Endothelial cell of hepatic sinusoid (primary cell): ENCODE measurements at regions not wholly inside any gene's neighbourhood (a gene's known extent, or its start where the extent isn't known, plus 50 kb on each side); places are given as distances from the start of the nearest gene placed in this dataset.
"Not testable (repeated sequence)": the region's sequence is repeated elsewhere in the genome, so short reads cannot be mapped to it uniquely, and the experiment has no call there.

Experiments
- in situ Hi-C: cut with HindIII; loops from 2 replicates; pipeline ENCODE4 v1.10.0; 2017; ENCODE audit warnings: low sequenced_read_pairs

DNA sequence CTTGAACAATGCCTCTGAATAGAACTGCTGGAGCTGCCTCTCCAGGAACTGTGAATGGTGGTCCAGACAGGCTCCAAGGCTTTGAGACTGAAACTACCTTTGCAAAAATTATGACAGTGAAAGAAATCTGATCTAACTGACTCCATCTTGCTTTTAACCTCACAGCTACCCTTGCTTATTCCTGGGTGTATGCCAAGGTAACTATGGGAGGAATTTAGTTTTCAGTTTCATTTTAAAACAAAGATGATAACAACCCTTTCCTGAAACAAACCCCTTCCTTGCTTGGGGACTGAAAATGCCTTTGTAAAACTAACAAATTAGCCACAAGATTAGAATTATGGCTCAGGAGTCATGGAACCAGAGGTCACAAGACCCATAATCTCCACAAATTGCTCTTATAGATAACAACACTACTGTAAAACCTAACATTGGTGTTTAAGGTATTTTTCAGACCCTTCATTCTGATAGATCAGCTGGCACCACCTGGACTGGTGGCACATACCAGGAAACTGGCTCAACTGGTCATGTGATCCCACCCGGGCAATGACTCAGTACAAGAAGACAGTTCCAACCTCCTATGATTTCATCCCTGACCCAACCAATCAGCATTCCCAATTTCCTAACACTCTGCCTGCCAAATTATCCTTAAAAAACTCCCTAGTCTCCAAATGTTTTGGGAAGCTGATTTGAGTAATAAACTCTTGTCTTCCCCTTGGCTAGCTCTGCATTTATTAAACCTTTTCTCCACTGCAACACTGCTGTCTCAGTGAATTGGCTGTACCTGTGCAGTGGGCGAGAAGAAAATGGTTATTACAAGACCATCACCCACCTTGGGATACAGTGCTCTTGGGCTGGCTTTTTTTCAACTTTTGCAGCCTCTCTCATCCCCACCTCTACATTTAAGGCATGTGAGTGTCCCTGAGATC lies 608.1 kb downstream of the TYW1 start:
- in situ Hi-C loops: loop anchor here (10.0 kb wide), 2 partner anchors 70 to 200 kb away; no protein-coding TSS in a partner anchor

DNA sequence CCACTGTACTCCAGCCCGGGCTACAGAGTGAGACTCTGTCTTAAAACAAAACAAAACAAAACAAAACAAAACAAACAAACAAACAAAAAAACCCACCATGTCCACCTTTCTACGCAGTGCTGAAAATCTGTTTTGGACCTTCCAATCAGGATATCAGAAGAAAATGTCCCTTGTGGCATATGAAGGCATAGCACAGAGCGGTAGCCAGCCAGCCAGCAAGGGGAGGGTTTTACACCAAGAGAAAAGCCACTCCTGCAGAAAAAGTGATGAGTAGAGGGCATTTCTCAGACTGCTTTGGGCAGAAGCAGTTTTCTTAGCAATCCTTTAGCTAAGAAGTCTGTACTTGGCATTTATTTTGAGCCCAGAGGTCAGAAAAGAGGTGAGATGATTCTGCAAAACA lies 612.2 kb downstream of the TYW1 start:
- in situ Hi-C loops: loop anchor here (10.0 kb wide), 2 partner anchors 66 to 204 kb away; no protein-coding TSS in a partner anchor

DNA sequence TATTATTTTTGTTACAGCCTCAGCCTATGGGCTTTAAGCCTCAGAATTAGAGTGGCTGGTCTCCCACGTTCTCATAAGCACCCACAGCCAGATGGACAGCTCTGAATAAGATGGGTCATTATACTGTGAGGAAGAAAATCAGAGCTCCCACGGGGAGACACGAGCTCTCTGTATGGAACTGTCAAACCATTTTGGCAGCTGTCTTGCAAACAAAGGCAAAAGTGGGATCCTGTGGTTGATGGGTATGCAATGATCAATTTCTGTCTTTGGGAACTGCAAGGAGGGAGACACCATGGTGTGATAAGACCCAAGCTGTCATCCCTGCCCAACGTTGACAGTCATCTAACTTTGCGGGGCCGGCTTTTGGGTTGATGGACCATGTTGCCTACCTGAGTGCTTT lies 614.3 kb downstream of the TYW1 start:
- in situ Hi-C loops: no loop called here

DNA sequence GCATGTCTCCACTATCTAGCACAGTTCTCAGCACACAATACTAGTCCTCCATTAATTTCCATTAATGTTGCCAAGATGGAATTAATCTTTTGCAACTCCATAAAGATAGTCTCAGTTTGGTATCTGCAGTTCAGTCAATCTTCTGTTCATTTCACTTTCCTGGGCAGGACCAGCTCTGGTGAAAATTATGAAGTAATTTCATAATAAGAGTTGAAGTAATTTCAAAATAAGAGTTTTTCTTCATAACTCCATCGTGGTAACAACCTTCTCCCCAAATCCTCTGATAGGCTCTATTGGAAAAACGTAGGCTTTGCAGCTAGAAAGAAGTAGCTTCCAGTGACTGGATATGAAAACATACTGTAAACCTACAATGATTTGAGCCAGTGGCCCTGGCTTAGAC lies 618.2 kb downstream of the TYW1 start:
- in situ Hi-C loops: no loop called here

DNA sequence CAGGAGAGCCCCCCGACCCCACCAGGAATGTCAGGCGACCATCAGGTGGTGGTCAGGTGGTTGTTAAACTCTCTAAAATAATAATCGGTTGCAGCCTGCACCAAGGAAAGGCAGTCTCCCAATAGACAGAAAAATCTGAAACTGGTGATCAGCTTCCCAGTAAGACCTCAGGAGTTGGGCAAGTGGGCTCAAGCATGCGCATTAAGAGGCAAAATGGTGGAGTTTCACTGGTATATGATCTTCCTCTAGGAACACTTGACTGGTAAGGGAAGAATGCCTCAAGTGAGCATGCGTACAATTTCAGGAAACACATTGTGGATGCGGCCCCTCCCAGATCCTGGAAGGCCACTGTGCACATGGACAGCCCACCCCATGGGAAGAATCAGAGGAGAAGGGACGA lies 619.9 kb downstream of the TYW1 start:
- in situ Hi-C loops: no loop called here

DNA sequence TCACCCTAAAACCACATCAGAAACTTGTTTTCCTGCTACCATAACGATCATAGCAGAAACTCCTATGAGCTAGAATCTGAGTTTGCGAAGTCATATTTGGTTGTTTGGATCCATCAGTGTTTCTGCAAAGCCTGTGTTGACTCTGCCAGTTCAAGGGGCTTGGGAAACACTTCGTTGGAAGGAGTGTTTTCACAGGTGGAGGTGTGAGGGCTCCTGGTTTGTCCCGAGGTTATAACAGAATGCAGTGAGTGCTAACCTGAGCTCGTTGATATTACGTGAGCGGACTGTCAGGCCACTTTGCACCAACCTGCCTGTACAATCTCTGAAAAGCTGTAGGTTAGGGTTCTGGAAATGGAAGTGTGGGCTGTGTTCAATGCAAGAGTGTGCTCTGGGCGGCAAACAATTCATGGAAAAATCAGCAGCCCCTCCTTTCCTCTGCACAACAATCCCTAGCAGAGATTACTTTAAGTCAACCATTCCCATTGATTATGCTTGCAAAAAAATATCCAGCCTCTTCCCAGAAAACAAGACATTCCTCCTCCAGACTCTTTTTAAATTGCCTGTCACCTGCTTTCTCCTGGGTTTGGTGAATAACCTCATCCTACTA lies 622.0 kb downstream of the TYW1 start:
- in situ Hi-C loops: no loop called here

DNA sequence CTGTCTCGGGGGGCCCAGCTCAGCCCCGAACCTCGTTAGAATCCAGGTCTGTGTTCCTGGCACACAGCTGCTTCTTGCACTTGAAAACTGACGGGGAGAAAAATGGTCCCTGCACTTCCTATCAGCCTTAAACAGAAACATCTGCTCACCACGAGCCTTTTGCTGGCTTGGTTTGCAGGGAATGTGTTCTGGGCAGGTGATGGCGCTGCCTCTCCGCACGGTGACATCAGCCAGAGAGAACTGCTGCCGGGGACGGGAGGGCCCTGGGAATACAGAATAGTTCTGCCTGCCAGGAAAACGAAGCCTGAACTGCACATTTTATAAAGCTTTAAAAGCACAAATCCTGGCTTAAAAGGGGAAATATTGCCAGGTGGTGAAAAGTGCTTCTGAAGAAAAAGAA lies 622.5 kb downstream of the TYW1 start:
- in situ Hi-C loops: no loop called here

DNA sequence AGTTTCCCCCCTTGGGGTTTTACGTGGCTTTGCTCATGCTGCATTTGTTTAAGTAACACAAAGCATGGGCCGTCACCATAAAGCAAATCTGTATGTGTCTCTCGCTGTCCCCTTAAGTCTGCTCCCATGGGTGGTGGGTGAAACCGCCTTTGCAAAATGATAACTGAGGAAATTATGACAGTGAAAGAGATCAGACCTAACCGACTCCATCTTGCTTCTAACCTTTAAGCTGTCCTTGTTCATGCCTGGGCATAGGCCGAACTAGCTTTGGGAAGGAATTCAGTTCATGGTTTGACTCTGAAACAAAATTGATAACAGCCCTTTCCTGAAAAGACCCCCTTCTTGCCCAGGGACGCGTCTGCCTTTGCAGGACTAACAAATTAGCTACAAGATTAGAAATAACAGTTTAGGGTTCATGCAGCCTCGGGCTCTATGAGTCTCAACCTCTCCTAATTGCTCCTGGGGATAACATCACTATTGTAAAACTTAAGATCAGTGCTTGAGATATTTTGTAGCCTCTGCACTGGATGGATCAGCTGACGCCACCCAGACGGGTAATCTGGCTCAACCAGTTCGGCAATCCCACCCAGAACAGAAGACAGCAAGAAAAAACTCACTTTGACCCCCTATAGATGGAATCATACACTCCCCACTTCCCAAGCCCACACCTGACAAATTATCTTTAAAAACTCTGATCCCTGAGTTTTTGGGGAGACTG lies 623.7 kb downstream of the TYW1 start:
- in situ Hi-C loops: no loop called here

DNA sequence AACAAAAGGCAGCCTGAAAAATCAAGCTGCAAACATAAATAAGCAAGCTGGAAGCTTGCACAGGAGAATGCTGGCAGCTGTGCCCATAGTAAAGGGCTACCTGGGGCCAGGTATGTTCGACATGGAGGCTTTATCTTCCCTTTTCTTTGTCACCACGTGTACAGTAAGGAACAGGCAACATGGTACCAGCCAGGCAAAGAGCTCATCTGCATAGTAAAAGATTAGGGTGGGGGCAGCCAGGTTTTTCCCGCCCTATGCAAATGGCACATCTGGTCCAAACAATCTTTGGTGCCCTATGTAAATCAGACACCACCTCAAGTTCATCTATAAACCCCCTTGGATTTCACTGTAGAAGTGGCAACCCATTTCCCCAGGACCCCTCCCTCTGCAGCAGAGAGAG lies 625.1 kb downstream of the TYW1 start:
- in situ Hi-C loops: no loop called here

DNA sequence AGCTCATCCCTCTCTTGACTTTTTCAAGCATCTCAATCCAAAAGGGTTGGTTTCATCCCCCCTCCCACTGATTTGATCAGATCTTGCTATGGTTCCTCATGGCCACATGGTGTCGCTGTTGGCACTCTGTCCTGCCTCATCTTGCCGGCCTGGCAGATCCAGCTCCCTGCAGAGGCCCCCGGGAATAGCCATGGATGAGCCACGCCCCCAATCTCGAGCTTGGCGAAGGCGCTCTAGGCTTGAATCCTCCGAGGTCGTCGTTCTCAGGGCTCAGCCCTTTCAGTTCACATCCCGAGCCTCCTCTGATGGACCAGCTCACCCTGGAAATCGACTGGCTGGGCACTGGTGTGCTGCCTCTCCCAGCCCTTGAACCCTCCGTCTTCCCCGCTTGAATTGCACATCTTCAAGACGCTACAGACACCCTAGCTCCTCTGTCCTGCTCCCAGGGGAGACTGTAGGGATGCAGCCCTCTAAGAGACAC lies 628.7 kb downstream of the TYW1 start:
- in situ Hi-C loops: no loop called here

DNA sequence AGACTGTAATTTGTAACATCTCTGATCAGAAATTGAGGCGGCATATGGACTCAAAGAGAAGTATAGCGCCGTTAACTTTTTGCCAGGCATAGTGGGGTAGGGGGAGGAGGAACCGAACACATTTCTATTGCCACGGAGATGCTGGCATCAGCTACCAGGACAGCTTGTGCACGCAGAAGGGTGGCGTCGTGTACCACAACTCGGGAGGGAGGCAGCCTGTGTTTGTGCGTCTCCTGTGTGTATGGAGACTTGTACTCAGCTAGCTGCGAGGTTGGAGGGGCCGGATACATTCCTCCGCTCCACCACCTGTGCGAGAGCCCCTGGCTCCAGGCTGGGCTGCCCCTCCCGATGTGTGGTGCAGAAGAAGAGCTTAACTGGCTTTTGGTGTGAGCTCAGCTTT lies 634.8 kb downstream of the TYW1 start:
- in situ Hi-C loops: no loop called here

DNA sequence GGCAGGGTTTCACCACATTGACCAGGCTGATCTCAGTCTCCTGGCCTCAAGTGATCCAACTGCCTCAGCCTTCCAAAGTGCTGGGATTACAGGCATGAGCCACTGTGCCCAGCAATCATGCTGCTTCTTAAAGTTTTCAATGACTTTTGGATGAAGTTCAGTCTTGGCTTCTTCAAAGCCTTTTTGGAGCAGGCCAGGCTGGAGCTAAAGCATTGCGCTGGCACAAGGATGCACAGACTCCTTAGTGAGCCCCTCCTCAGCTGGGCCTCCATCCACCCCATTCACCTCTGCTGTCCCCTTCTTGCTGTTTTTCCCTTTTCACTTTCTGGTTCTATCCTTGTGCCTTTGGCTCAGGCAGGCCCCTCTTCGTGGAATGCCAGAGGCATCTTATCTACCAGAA lies 638.6 kb downstream of the TYW1 start:
- in situ Hi-C loops: no loop called here

DNA sequence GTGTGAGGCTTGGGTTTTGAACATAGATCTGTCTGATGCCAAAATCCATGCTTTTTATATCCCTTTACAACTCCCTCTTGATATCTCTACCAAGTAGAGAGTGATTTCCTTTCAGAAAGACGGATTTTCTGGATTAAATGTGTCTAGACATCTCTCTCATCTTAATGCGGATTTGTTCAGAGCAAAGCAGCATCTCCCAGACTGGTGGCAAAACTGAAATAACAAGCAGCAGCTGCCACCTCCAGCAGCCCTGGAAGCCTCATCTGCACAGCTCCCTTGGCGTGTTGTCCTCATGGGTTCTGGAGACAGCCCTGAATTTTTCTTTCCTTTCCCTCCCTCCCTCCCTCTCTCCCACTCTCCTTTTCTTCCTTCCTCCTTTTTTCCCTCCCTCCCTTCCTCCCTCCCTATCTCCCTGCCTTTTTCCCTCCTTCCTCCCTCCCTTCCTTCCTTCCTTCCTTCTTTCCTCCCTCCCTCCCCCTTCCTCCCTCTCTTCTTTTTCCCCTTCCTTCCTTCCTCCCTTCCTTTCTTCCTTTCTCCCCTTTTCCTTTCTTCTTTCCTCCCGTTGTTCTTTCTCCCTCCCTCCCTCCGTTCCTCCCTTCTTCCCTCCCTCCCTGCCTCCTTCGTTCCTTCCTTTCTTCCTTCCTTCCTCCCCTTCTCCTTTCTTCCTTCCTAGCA lies 639.9 kb downstream of the TYW1 start:
- in situ Hi-C loops: no loop called here

DNA sequence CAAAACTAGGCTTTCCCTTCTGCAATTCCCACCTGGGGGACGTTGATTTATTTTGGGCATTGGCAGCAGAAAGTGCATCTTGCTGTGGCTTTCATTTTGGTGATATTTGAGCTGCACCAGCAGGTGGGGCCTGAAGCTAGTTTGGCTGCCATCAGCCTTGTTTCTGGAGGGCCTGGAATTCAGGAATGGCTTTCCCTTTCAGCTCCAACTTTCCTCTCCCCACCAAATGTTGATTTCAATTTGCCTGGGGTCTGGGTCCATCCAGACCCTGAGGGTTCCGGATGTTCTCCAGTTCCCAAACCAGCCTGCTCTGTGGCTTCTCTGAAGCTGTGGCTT lies 640.4 kb downstream of the TYW1 start:
- in situ Hi-C loops: no loop called here

DNA sequence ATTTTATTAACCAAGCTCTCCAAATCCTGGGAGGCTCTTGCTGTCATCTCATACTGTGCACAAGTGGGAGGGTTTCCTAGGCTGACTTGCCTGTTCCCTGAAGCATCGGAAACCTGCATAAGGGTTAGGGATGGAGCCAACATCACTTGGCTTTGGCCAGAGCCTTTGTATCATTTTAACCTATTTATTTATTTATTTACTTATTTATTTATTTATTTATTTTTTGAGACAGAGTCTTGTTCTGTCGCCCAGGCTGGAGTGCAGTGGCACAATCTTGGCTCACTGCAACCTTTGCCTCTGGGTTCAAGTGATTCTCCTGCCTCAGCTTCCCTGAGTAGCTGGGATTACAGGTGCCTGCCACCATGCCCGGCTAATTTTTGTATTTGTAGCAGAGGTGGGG lies 645.9 kb downstream of the TYW1 start:
- in situ Hi-C loops: not testable (repeated sequence)

DNA sequence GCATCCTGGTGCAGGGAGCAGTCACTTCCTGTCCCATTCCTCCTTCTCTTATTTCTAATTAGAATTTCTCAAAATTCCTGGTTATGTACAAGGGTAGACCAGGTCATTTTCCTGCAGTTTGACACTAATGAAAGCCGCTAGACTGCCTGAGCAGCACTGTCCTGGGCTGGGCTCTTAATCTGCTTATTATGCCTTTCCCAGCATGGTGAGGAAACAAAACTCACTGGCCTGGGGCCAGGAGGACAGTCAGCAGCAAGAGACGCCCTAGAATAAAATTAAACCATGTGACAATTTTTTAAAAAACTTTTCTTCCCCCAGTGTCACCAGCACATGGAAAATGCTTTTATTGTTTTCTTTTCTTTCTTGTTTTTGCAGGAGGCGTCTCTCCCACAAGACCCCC lies 647.5 kb downstream of the TYW1 start:
- in situ Hi-C loops: no loop called here

DNA sequence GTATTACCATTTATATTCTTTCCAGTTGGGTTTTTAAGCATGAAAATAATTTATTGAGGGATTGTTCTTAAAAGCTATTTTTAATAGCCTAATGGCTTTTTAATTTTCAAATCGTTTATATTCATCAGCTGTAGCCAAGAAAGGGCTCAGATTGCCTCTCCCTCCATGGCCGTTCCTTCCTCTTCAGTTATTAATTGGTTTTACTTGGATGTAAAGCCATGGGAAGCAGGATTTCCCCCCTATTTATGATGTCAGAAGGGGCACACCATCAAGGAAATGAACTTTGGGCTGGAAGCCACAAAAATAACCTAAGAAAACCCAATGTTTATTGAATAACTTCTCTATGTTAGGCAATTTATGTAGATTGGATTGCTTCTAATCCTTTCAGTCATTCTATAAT lies 656.3 kb downstream of the TYW1 start:
- in situ Hi-C loops: no loop called here

DNA sequence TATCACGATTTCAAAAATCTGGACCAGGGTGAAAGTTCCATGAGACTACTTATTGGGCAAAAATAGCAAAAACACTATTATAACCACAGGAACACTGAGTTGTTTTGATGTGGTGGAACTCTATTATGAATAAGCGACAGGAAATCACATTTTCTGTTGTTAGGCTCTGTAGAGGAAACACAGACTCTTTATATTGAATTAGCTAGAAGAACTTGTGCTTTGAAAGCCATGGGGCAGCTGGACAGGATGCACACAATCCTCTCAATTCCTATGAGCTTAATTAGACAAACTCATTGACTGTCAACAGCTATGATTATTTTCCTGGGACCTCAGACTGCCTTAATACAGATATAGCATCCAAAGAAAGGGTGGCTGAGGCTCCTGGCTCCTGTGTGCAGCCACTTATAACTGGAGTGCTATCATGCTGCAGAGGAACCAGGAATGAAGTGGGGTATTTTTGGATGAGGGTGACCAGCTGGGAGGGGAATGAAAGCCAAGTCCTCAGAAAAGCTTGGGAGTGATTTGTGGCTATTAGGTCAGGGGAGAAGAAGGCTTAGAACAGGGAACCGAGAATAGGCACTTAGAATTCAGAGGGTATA lies 657.3 kb downstream of the TYW1 start:
- in situ Hi-C loops: no loop called here

DNA sequence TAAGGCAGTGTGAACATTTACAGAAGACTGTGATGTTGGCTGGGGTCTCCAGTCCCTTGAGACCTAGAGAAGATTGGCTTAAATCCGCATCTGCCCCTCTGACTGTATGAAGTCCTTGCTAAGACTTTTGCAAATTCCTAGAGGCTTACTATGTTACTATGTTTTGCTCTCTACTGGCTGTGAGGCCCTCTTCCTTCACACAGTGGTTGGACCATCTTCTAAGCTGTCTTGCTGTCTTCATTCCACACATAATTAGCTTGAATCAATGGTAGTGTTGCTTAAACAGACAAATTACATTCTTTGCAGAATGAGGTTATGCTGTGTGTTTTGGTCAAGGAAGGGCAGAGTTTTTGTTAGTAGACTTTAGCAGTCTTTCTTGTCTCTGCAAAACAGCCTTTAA lies 658.0 kb downstream of the TYW1 start:
- in situ Hi-C loops: no loop called here

DNA sequence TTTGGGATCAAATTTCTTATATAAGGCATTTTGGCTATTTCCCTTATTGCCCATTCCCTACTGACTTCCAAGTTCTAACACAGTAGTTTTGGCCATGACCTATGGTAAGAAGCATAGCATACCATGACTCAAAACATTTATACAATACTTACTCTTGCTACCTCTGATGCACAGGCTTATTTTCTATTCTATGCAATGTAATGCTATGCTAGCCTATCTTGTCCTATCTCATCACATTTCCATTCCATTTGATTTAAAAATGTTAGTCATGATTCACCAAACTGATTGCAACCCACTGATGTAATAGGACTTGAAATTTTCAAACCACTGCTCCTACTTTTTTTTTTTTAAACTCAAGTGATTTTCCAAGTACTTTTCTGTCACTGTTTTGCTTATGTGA lies 658.5 kb downstream of the TYW1 start:
- in situ Hi-C loops: no loop called here

DNA sequence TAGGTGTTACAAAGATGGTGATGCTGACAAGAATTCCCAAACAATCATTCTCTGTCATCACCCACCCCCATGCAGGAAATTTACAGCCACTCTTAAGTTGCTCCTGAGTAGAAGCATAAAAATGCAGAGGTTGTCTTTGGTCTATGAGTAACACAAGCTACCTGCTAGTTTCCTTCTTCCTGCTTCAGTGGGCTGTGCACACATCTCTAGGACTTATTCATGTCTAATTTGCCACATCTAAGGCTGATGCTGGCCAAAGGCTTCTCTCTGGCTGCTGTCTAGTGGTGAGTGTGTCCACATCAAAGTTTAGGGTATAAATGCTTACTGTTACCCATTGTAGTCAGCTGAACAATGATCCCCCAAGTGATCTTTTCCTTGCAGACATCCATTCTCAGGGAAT lies 662.5 kb downstream of the TYW1 start:
- in situ Hi-C loops: no loop called here
